Gastroesophageal sphincter (tissue), 4 donors: ENCODE measurements at regions not wholly inside any gene's neighbourhood (a gene's known extent, or its start where the extent isn't known, plus 50 kb on each side); places are given as distances from the start of the nearest gene placed in this dataset.
A peak's percentile ranks its signal among the peaks of the same experiment; 100 is the strongest.

ENCODE experiments used
- ATAC-seq: fragments of 150-250 bp; one replicate; pipeline ENCODE4 v1.9.1; 2016; ENCODE audit warnings: mild to moderate bottlenecking, moderate library complexity
- H3K27ac ChIP-seq, 4 donors: fragments of 200-600 bp; sonication (generic) in 3 of 4; 1 replicate in 3 of 4; 2 replicates in 1 of 4; pipeline ENCODE4 v1.5.1; 2016 to 2019
- H3K27me3 ChIP-seq: fragments of 200-600 bp; sonication (generic); one replicate; pipeline ENCODE4 v1.5.1; 2019
- H3K36me3 ChIP-seq, 2 donors: fragments of 200-600 bp; sonication (generic); one replicate each; pipeline ENCODE4 v1.5.1; 2019; ENCODE audit warnings: control low read depth in 1 of 2
- H3K4me1 ChIP-seq, 3 donors: fragments of 200-600 bp; sonication (generic); 1 replicate in 2 of 3; 2 replicates in 1 of 3; pipeline ENCODE4 v1.5.1; 2016 to 2019; ENCODE audit warnings: control low read depth in 2 of 3
- H3K4me3 ChIP-seq, 2 donors: fragments of 200-600 bp; sonication (generic); one replicate each; pipeline ENCODE4 v1.5.1; 2019; ENCODE audit warnings: mild to moderate bottlenecking in 1 of 2, moderate library complexity in 1 of 2
- H3K9me3 ChIP-seq, 3 donors: fragments of 200-600 bp; sonication (generic); one replicate each; pipeline ENCODE4 v1.5.1; 2017 to 2019; ENCODE audit warnings: control low read depth in 2 of 3
- EP300 ChIP-seq: sonication (generic); formaldehyde crosslinking; IDR thresholded peaks from one replicate; pipeline ENCODE4 v1.6.1; 2017; ENCODE audit warnings: antibody characterized with exemption, mild to moderate bottlenecking
- POLR2A ChIP-seq, 2 donors: fragments of 450-650 bp; IDR thresholded peaks; one replicate each; pipeline ENCODE4 v1.6.1; 2017; ENCODE audit warnings: antibody characterized with exemption in 2 of 2, mild to moderate bottlenecking in 2 of 2, moderate library complexity in 1 of 2
- POLR2AphosphoS5 ChIP-seq: sonication (generic); formaldehyde crosslinking; IDR thresholded peaks from one replicate; pipeline ENCODE4 v1.6.1; 2017; ENCODE audit warnings: antibody characterized with exemption
- WGBS, 2 donors: methylation state at CpG; one replicate each; pipeline ENCODE4 v1.1.5; 2018; ENCODE audit warnings: low coverage in 1 of 2; 5-methylcytosine and 5-hydroxymethylcytosine counted together
- TF ChIP-seq, protein P1 (sequence below), 4 experiments: fragments of 200-600 bp in 2 of 4; fragments of 450-650 bp in 2 of 4; sonication (generic) in 1 of 4; IDR thresholded peaks; one replicate each; pipeline ENCODE4 v1.5.1; 2017 to 2019; ENCODE audit warnings: antibody characterized with exemption in 4 of 4, mild to moderate bottlenecking in 2 of 4, moderate library complexity in 2 of 4

DNA sequence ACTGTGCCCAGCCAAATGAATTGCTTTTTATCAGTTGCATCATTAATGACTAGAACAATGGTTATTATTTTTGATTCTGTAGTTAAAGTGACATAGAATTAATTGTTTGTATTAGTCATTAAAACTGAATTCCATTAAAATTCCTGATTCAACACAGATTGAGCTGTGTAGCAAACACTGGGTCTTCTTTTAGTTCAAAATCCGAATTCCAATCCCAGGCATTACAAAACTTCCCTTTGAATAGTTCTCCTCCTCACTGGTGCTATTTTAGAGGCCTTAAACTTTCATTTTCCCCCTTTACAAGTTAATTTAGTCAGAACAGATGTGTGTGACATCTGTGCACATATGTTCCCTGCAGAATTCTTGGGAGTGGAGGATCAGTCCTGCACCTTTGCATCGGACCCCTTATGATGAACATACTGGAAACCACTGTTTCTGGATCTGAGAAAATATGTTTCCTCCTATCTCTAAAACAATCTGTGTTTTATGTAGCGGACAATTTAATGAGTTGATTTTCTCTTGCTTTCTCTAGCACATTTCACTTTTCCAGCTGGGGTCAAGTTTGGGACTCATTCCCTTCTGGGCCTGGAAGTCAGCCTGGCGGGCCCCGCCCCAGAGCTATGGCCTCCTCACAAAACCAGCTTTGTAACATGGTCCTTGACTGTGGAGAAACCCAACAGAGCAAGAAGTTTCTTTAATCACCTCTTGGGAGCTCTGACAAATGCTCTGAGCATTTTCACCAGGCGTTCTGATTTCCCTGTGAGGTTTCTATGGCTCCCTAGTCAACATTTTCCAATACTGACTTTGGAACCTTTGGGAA, 87.9 kb upstream of the MAMDC2 start:
- Histone ChIP-seq H3K9me3 (no peaks in the 10 kb centered on the region), H3K36me3 (no peaks in the 10 kb centered on the region), H3K27me3 (no peaks in the 10 kb centered on the region), H3K4me1 (no peaks in the 10 kb centered on the region), H3K4me3 (no peak overlapping the region), H3K27ac (no peak overlapping the region)
- ATAC-seq = no peak
- TF ChIP-seq POLR2AphosphoS5 = no peak
- no peak for TF ChIP-seq POLR2A (IDR thresholded peaks at IDR 0.05)
- TF ChIP-seq, protein P1, sequence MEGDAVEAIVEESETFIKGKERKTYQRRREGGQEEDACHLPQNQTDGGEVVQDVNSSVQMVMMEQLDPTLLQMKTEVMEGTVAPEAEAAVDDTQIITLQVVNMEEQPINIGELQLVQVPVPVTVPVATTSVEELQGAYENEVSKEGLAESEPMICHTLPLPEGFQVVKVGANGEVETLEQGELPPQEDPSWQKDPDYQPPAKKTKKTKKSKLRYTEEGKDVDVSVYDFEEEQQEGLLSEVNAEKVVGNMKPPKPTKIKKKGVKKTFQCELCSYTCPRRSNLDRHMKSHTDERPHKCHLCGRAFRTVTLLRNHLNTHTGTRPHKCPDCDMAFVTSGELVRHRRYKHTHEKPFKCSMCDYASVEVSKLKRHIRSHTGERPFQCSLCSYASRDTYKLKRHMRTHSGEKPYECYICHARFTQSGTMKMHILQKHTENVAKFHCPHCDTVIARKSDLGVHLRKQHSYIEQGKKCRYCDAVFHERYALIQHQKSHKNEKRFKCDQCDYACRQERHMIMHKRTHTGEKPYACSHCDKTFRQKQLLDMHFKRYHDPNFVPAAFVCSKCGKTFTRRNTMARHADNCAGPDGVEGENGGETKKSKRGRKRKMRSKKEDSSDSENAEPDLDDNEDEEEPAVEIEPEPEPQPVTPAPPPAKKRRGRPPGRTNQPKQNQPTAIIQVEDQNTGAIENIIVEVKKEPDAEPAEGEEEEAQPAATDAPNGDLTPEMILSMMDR (IDR thresholded peaks at IDR 0.05) = no peak
- 62 to 73% methylated on average over 6 of the region's 6 CpGs for WGBS, 2 donors

DNA sequence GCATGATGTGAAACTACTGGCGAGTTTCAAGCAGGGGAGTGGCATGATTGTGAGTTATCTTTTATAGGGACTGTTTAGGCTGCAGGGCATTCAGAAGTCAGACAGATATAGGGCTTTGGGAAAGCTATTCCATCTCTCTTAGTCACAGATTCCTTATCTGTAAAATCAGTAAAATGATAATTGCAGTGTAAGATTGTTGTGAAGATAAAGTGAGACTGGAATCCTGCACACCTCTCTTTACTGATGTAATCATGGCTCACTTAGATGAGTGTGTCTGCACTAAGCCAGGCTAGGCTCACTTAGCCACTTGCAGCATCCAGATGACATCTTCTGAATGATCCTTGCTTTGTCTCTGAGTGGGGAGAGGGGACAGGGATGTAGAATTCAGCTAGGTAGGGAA, 81.8 kb upstream of the MAMDC2 start:
- Histone ChIP-seq H3K36me3 (no peaks in the 10 kb centered on the region), H3K4me1 (peaks cover 0 to 12% (median 0%) of the 10 kb centered on the region in 3 donors), H3K4me3 (no peak overlapping the region), H3K27ac (no peak overlapping the region), H3K27me3 (no peaks in the 10 kb centered on the region), H3K9me3 (no peaks in the 10 kb centered on the region)
- no peak for ATAC-seq
- 85 to 93% methylated on average over 1 of the region's 1 CpG for WGBS, 2 donors
- no peak for TF ChIP-seq POLR2A (IDR thresholded peaks at IDR 0.05)
- TF ChIP-seq EP300 = no peak
- no peak for TF ChIP-seq POLR2AphosphoS5
- TF ChIP-seq, protein P1 (IDR thresholded peaks at IDR 0.05) = no peak

DNA sequence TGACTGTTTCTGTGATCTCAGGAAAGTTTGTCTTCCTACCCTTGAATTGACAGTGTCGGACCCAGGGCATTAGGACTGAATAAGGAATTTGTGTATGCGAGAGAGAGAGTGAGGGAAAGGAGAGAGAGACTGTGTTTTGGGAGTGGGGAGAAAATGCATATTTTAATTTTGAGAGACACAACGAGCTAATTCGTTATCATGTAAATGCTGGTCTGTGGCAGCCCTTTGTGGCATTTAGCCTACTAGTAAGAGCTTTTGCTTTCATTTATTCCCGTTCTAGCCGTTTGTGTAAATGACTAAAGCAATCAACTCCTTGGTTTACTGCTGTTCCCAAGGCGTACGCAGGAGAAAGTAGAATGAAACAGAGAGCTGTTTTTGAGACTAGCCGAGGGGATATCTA, 79.8 kb upstream of the MAMDC2 start:
- Histone ChIP-seq H3K27ac (peak overlapping the region in 1 of 4 donors; percentile 11), H3K36me3 (no peaks in the 10 kb centered on the region), H3K27me3 (no peaks in the 10 kb centered on the region), H3K9me3 (no peaks in the 10 kb centered on the region), H3K4me3 (no peak overlapping the region), H3K4me1 (peaks cover 0 to 12% (median 0%) of the 10 kb centered on the region in 3 donors)
- 55 to 72% methylated on average over 9 of the region's 9 CpGs for WGBS, 2 donors
- no peak for ATAC-seq
- TF ChIP-seq, protein P1 (IDR thresholded peaks at IDR 0.05) = no peak
- TF ChIP-seq EP300 (no peak), POLR2A (IDR thresholded peaks at IDR 0.05) (no peak), POLR2AphosphoS5 (no peak)

DNA sequence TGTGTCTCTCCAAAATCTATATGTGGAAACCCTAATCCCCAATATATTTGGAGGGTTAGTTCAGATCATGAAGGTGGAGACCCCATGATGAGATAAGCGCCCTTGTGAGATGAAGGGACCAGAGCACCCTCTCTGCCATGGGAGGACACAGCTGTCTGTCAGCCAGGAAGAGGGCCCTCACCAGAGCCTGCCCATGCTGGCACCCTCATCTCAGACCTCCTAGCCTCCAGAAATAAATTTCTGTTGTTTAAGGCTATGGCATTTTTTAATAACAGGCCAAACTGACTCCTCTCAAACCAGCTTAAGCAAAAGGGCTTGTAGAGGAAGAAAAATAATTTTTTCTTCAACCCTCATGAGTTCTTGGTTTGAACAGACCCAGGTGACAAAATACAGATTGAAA, 79.2 kb upstream of the MAMDC2 start:
- WGBS, 2 donors = 83 to 100% methylated on average over 1 of the region's 1 CpG
- H3K27me3 ChIP-seq = no peaks in the 10 kb centered on the region
- H3K4me3 ChIP-seq = no peak overlapping the region
- H3K9me3 ChIP-seq = no peaks in the 10 kb centered on the region
- TF ChIP-seq POLR2A (IDR thresholded peaks at IDR 0.05) = no peak
- TF ChIP-seq, protein P1 (IDR thresholded peaks at IDR 0.05) = no peak
- TF ChIP-seq EP300 = no peak
- no peak for TF ChIP-seq POLR2AphosphoS5
- no peaks in the 10 kb centered on the region for H3K36me3 ChIP-seq
- H3K27ac ChIP-seq = no peak overlapping the region
- peaks cover 0 to 12% (median 0%) of the 10 kb centered on the region in 3 donors for H3K4me1 ChIP-seq
- ATAC-seq = no peak

DNA sequence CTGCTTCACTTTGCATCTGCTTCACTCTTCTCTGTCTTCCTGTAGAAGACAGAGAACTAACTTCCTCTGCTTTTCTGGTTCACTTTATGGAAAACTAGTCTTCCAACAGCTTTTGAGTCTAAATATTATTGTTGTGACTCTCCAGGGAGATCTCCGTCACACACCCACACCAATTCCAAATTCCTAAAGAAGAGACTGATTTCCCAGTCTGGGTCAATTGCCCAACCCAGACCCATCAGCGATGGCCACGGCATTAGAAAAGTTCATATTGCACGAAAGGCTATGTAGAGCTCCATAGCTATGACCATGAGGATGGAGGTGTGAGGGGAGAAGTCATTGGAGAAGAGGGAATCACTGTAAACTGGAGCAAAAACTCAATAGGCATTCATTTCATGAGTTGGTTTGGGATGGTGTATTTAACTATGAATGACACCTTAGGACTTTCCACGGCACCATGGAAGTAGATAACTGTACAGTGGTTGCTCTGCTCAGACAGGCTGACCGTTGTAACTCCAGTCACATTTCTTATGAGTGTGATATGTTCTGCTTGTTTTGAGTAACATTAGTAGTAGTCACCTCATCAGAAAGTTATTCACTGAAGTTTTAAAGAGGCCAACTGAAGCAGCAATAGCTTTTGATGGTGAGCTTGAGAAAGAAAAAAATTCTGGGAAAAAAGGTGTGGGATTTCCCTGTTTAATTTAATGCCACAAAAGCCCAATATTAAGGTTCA, 78.1 kb upstream of the MAMDC2 start:
- WGBS, 2 donors = 78 to 87% methylated on average over 3 to 5 of the region's 6 CpGs
- ATAC-seq = peak; percentile 16
- no peaks in the 10 kb centered on the region for H3K27me3 ChIP-seq

More for the DNA sequence above, 78.1 kb upstream of the MAMDC2 start:
- no peaks in the 10 kb centered on the region for H3K36me3 ChIP-seq
- H3K4me1 ChIP-seq = peaks cover 0 to 12% (median 0%) of the 10 kb centered on the region in 3 donors
- no peak for TF ChIP-seq POLR2A (IDR thresholded peaks at IDR 0.05)
- TF ChIP-seq EP300 = no peak
- no peak for TF ChIP-seq POLR2AphosphoS5
- TF ChIP-seq, protein P1 (IDR thresholded peaks at IDR 0.05) = no peak
- no peak overlapping the region for H3K4me3 ChIP-seq
- no peak overlapping the region for H3K27ac ChIP-seq
- no peaks in the 10 kb centered on the region for H3K9me3 ChIP-seq
